ENCODE measurements at regions not wholly inside any gene's neighbourhood (a gene's known extent, or its start where the extent isn't known, plus 50 kb on each side); places are given as distances from the start of the nearest gene placed in this dataset.
"Not testable (repeated sequence)": the region's sequence is repeated elsewhere in the genome, so short reads cannot be mapped to it uniquely, and the experiment has no call there.

- DNase-seq (ENCODE audit: low spot score) = no peak
These were observed 105.4 kb downstream of the TTC8 start for GRCh38 chr14:88929656-88930436.

- DNase-seq (ENCODE audit: low spot score) = no peak
These were observed 107.1 kb downstream of the TTC8 start for GRCh38 chr14:88931321-88932110.

GRCh38 chr14:88933191-88933590, 108.7 kb downstream of the TTC8 start:
- no peak for DNase-seq (ENCODE audit: low spot score)

GRCh38 chr14:88934351-88934806, 109.9 kb downstream of the TTC8 start:
- no peak for DNase-seq (ENCODE audit: low spot score)

- no peak for DNase-seq (ENCODE audit: low spot score)
These were observed 110.6 kb downstream of the TTC8 start for GRCh38 chr14:88935083-88935482.

- DNase-seq (ENCODE audit: low spot score) = no peak
These were observed 113.3 kb downstream of the TTC8 start for GRCh38 chr14:88937706-88938105.

- no peak for DNase-seq (ENCODE audit: low spot score)
These were observed 116.2 kb downstream of the TTC8 start for GRCh38 chr14:88940671-88941070.

GRCh38 chr14:88941414-88941813, 117.0 kb downstream of the TTC8 start:
- no peak for DNase-seq (ENCODE audit: low spot score)

- no peak for DNase-seq (ENCODE audit: low spot score)
These were observed 123.5 kb downstream of the TTC8 start for GRCh38 chr14:88947646-88948598.

GRCh38 chr14:88950069-88950468, 125.6 kb downstream of the TTC8 start:
- no peak for DNase-seq (ENCODE audit: low spot score)

- DNase-seq (ENCODE audit: low spot score) = no peak
These were observed 126.9 kb downstream of the TTC8 start for GRCh38 chr14:88951370-88951769.

GRCh38 chr14:88952901-88953300, 128.4 kb downstream of the TTC8 start:
- no peak for DNase-seq (ENCODE audit: low spot score)

- DNase-seq (ENCODE audit: low spot score) = no peak
These were observed 131.0 kb downstream of the TTC8 start for GRCh38 chr14:88955455-88955854.

GRCh38 chr14:88960496-88960895, 136.0 kb downstream of the TTC8 start:
- DNase-seq (ENCODE audit: low spot score) = no peak

- no peak for DNase-seq (ENCODE audit: low spot score)
These were observed 136.8 kb downstream of the TTC8 start for GRCh38 chr14:88961214-88961613.

- DNase-seq (ENCODE audit: low spot score) = no peak
These were observed 137.9 kb downstream of the TTC8 start for GRCh38 chr14:88962356-88962755.

- no peak for DNase-seq (ENCODE audit: low spot score)
These were observed 142.8 kb downstream of the TTC8 start for GRCh38 chr14:88967299-88967698.

GRCh38 chr14:88975043-88975830, 150.8 kb downstream of the TTC8 start:
- DNase-seq (ENCODE audit: low spot score) = no peak

GRCh38 chr14:88975926-88976325, 151.5 kb downstream of the TTC8 start:
- DNase-seq (ENCODE audit: low spot score) = no peak

GRCh38 chr14:88980907-88981306, 156.5 kb downstream of the TTC8 start:
- DNase-seq (ENCODE audit: low spot score) = not testable (repeated sequence)

GRCh38 chr14:88981948-88982347, 157.5 kb downstream of the TTC8 start:
- no peak for DNase-seq (ENCODE audit: low spot score)
